Hepatocyte (in vitro differentiated cells): ENCODE measurements at regions not wholly inside any gene's neighbourhood (a gene's known extent, or its start where the extent isn't known, plus 50 kb on each side); places are given as distances from the start of the nearest gene placed in this dataset.

Experiments
- DNase-seq: peaks from one replicate; pipeline ENCODE4 v3.0.0-alpha.2; 2016; ENCODE audit warnings: low spot score
- H2AFZ ChIP-seq: fragments of 200-600 bp; sonication (generic); 2 replicates; pipeline ENCODE4 v1.6.0; 2016; ENCODE audit warnings: antibody characterized with exemption, mild to moderate bottlenecking
- H3K27ac ChIP-seq: fragments of 200-600 bp; sonication (generic); 2 replicates; pipeline ENCODE4 v1.5.1; 2016; ENCODE audit warnings: mild to moderate bottlenecking
- H3K27me3 ChIP-seq: fragments of 200-600 bp; sonication (generic); 2 replicates; pipeline ENCODE4 v1.6.1; 2016
- H3K36me3 ChIP-seq: fragments of 200-600 bp; sonication (generic); replicated peaks from 2 replicates; pipeline ENCODE4 v1.5.1; 2016; ENCODE audit warnings: low read depth; ENCODE audit not compliant: insufficient read depth
- H3K4me1 ChIP-seq: fragments of 200-600 bp; sonication (generic); 2 replicates; pipeline ENCODE4 v1.5.1; 2016; ENCODE audit warnings: mild to moderate bottlenecking, moderate library complexity; ENCODE audit not compliant: insufficient read depth
- H3K4me2 ChIP-seq: fragments of 200-600 bp; sonication (generic); 2 replicates; pipeline ENCODE4 v1.6.0; 2016
- H3K4me3 ChIP-seq: fragments of 200-600 bp; sonication (generic); 2 replicates; pipeline ENCODE4 v1.5.1; 2016; ENCODE audit warnings: mild to moderate bottlenecking
- H3K79me2 ChIP-seq: fragments of 200-600 bp; sonication (generic); 2 replicates; pipeline ENCODE4 v1.6.0; 2017; ENCODE audit warnings: mild to moderate bottlenecking
- H3K9me2 ChIP-seq: fragments of 200-600 bp; sonication (generic); replicated peaks from 2 replicates; pipeline ENCODE4 v1.6.0; 2017; ENCODE audit warnings: mild to moderate bottlenecking; ENCODE audit not compliant: insufficient read depth
- H3K9me3 ChIP-seq: fragments of 200-600 bp; sonication (generic); 2 replicates; pipeline ENCODE4 v1.5.1; 2016; ENCODE audit warnings: low read depth, mild to moderate bottlenecking
- H4K20me1 ChIP-seq: fragments of 200-600 bp; sonication (generic); 2 replicates; pipeline ENCODE4 v1.6.0; 2016; ENCODE audit warnings: mild to moderate bottlenecking; ENCODE audit not compliant: insufficient read depth, poor library complexity, severe bottlenecking
- CTCF ChIP-seq: fragments of 200-600 bp; sonication (generic); IDR thresholded peaks from 2 replicates; pipeline ENCODE4 v1.5.1; 2016; ENCODE audit warnings: antibody characterized with exemption, mild to moderate bottlenecking; ENCODE audit not compliant: poor library complexity
- EZH2 ChIP-seq: fragments of 200-600 bp; sonication (generic); IDR thresholded peaks from 2 replicates; pipeline ENCODE4 v1.6.1; 2016; ENCODE audit warnings: antibody characterized with exemption, mild to moderate bottlenecking, borderline replicate concordance
- EZH2phosphoT487 ChIP-seq: fragments of 200-600 bp; sonication (generic); IDR thresholded peaks from one replicate; pipeline ENCODE4 v1.6.1; 2018; ENCODE audit warnings: antibody characterized with exemption, mild to moderate bottlenecking, low read depth, moderate library complexity; ENCODE audit not compliant: unreplicated experiment, severe bottlenecking
- WGBS: methylation state at CpG from one replicate; pipeline ENCODE4 v1.1.6; 2016; ENCODE audit warnings: low lambda C conversion rate; ENCODE audit errors: missing lambda C conversion rate; 5-methylcytosine and 5-hydroxymethylcytosine counted together

GRCh38 chr3:137347132-137347531 is 389.3 kb downstream of the IL20RB start:
- Histone ChIP-seq H4K20me1 (no peaks in the 10 kb centered on the region), H3K79me2 (no peaks in the 10 kb centered on the region), H3K4me3 (no peak overlapping the region), H3K4me2 (no peak overlapping the region), H3K4me1 (no peaks in the 10 kb centered on the region), H2AFZ (no peak overlapping the region), H3K27ac (no peak overlapping the region), H3K9me2 (no peaks in the 10 kb centered on the region), H3K9me3 (no peaks in the 10 kb centered on the region), H3K27me3 (no peaks in the 10 kb centered on the region), H3K36me3 (no peaks in the 10 kb centered on the region)
- DNase-seq: no peak
- TF ChIP-seq EZH2phosphoT487: no peak
- TF ChIP-seq EZH2: no peak
- no peak for TF ChIP-seq CTCF
- WGBS: 86% methylated on average over 2 of the region's 2 CpGs

- no peaks in the 10 kb centered on the region for H3K27me3 ChIP-seq
These were observed 390.1 kb downstream of the IL20RB start for GRCh38 chr3:137347817-137348368.

DNA sequence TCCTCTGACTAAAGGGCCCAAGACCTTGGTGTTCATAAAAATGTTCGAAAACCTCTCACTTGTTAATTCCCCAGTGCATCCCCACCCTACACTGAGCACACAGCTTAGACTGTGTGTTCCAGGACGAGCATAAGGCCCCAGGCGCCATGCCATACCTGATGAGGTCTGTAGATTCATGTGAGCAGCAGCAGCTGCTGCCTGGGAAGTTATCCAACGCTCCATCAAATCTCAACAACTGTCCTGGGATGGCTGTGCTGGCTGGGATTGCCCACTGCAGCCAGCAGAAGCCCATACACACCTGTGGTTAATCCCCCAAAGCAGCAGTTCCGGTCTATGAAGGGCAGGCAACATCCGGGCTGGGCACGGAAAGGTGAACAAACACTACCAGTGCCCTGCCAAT is 391.2 kb downstream of the IL20RB start:
- Histone ChIP-seq H3K9me2 (no peaks in the 10 kb centered on the region), H3K9me3 (no peaks in the 10 kb centered on the region), H3K4me3 (no peak overlapping the region), H3K4me2 (no peak overlapping the region), H2AFZ (no peak overlapping the region), H3K36me3 (no peaks in the 10 kb centered on the region), H3K79me2 (no peaks in the 10 kb centered on the region), H3K27ac (no peak overlapping the region), H3K4me1 (no peaks in the 10 kb centered on the region), H4K20me1 (no peaks in the 10 kb centered on the region), H3K27me3 (no peaks in the 10 kb centered on the region)
- WGBS: 89% methylated on average over 7 of the region's 7 CpGs
- no peak for DNase-seq
- TF ChIP-seq EZH2: no peak
- no peak for TF ChIP-seq EZH2phosphoT487
- TF ChIP-seq CTCF: no peak

More at GRCh38 chr3:137347817-137348368, 390.1 kb downstream of the IL20RB start:
- Histone ChIP-seq H3K36me3 (no peaks in the 10 kb centered on the region), H3K79me2 (no peaks in the 10 kb centered on the region), H3K4me2 (no peak overlapping the region), H3K9me3 (no peaks in the 10 kb centered on the region), H2AFZ (no peak overlapping the region), H3K27ac (no peak overlapping the region), H3K4me1 (no peaks in the 10 kb centered on the region), H4K20me1 (no peaks in the 10 kb centered on the region), H3K9me2 (no peaks in the 10 kb centered on the region), H3K4me3 (no peak overlapping the region)
- TF ChIP-seq EZH2: no peak
- 11% methylated on average over 1 of the region's 1 CpG for WGBS
- DNase-seq: no peak

GRCh38 chr3:137349557-137350348 is 392.0 kb downstream of the IL20RB start:
- Histone ChIP-seq H3K9me3 (no peaks in the 10 kb centered on the region), H3K4me2 (no peak overlapping the region), H3K9me2 (no peaks in the 10 kb centered on the region), H3K4me1 (no peaks in the 10 kb centered on the region), H3K36me3 (no peaks in the 10 kb centered on the region), H2AFZ (no peak overlapping the region), H4K20me1 (no peaks in the 10 kb centered on the region), H3K79me2 (no peaks in the 10 kb centered on the region), H3K4me3 (no peak overlapping the region), H3K27me3 (no peaks in the 10 kb centered on the region), H3K27ac (no peak overlapping the region)
- TF ChIP-seq EZH2: no peak
- no peak for TF ChIP-seq EZH2phosphoT487
- no peak for TF ChIP-seq CTCF
- WGBS: 88% methylated on average over 8 of the region's 8 CpGs
- DNase-seq: no peak
